Activated naive CD4-positive, alpha-beta T cell treated with anti-CD3 and anti-CD28 coated beads, Interleukin-2, amount 50 U/mL, for 72 hours (primary cell): ENCODE measurements at regions not wholly inside any gene's neighbourhood (a gene's known extent, or its start where the extent isn't known, plus 50 kb on each side); places are given as distances from the start of the nearest gene placed in this dataset.
A peak's percentile ranks its signal among the peaks of the same experiment; 100 is the strongest.
"Not testable (repeated sequence)": the region's sequence is repeated elsewhere in the genome, so short reads cannot be mapped to it uniquely, and the experiment has no call there.

Experiments
- ATAC-seq, 2 donors: fragments of 150-1000 bp; cut with Tn5 transposase; 2 replicates each; pipeline ENCODE4 v1.10.0; 2021; ENCODE audit warnings: mild to moderate bottlenecking in 2 of 2, moderate library complexity in 2 of 2
- DNase-seq, 2 donors: peaks; one replicate each; pipeline ENCODE4 v3.0.0; 2021 to 2022; ENCODE audit warnings: low spot score in 2 of 2
- H3K27ac Mint-ChIP-seq, 2 donors: one replicate each; pipeline ENCODE4 v1.8.0; 2022; ENCODE audit warnings: mild to moderate bottlenecking in 2 of 2, mixed read lengths in 2 of 2
- H3K36me3 Mint-ChIP-seq, 2 donors: one replicate each; pipeline ENCODE4 v1.8.0; 2022; ENCODE audit warnings: mixed read lengths in 2 of 2
- H3K9me3 Mint-ChIP-seq, 2 donors: one replicate each; pipeline ENCODE4 v1.8.0; 2022; ENCODE audit warnings: mixed read lengths in 2 of 2

- Mint-ChIP-seq H3K9me3 (peaks cover 5 to 11% of the 10 kb centered on the region in 2 donors), H3K27ac (no peak overlapping the region), H3K36me3 (no peaks in the 10 kb centered on the region)
- ATAC-seq (no peak), DNase-seq (no peak)
These were observed 483.4 kb downstream of the FRK start for GRCh38 chr6:115577270-115577669.

GRCh38 chr6:115575285-115575684 lies 485.4 kb downstream of the FRK start:
- ATAC-seq = no peak
- H3K36me3 Mint-ChIP-seq = no peaks in the 10 kb centered on the region
- peaks cover 3 to 4% of the 10 kb centered on the region in 2 donors for H3K9me3 Mint-ChIP-seq
- DNase-seq = no peak
- no peak overlapping the region for H3K27ac Mint-ChIP-seq

- peaks cover 4 to 5% of the 10 kb centered on the region in 2 donors for H3K9me3 Mint-ChIP-seq
- no peak overlapping the region for H3K27ac Mint-ChIP-seq
- ATAC-seq (no peak), DNase-seq (no peak)
- no peaks in the 10 kb centered on the region for H3K36me3 Mint-ChIP-seq
These were observed 486.8 kb downstream of the FRK start for GRCh38 chr6:115573861-115574260.

- Mint-ChIP-seq H3K9me3 (peaks cover 0 to 13% of the 10 kb centered on the region in 2 donors), H3K27ac (no peak overlapping the region), H3K36me3 (no peaks in the 10 kb centered on the region)
- ATAC-seq (no peak), DNase-seq (no peak)
These were observed 490.4 kb downstream of the FRK start for GRCh38 chr6:115570331-115570730.

- H3K27ac Mint-ChIP-seq = no peak overlapping the region
- H3K9me3 Mint-ChIP-seq = peaks cover 3 to 9% of the 10 kb centered on the region in 2 donors
- no peaks in the 10 kb centered on the region for H3K36me3 Mint-ChIP-seq
- DNase-seq (no peak), ATAC-seq (no peak)
These were observed 506.6 kb downstream of the FRK start for GRCh38 chr6:115554060-115554459.

GRCh38 chr6:115551527-115551926 lies 509.2 kb downstream of the FRK start:
- ATAC-seq (no peak), DNase-seq (no peak)
- H3K36me3 Mint-ChIP-seq = no peaks in the 10 kb centered on the region
- no peak overlapping the region for H3K27ac Mint-ChIP-seq
- H3K9me3 Mint-ChIP-seq = peaks cover 10 to 13% of the 10 kb centered on the region in 2 donors

- H3K9me3 Mint-ChIP-seq = peaks cover 11 to 16% of the 10 kb centered on the region in 2 donors
- no peaks in the 10 kb centered on the region for H3K36me3 Mint-ChIP-seq
- DNase-seq (no peak), ATAC-seq (no peak)
- H3K27ac Mint-ChIP-seq = no peak overlapping the region
These were observed 515.1 kb downstream of the FRK start for GRCh38 chr6:115545672-115545986.

GRCh38 chr6:115544765-115545671 lies 515.7 kb downstream of the FRK start:
- H3K36me3 Mint-ChIP-seq = no peaks in the 10 kb centered on the region
- no peak for ATAC-seq
- no peak overlapping the region for H3K27ac Mint-ChIP-seq
- DNase-seq = peak in 1 of 2 donors; percentile 45
- peaks cover 9 to 15% of the 10 kb centered on the region in 2 donors for H3K9me3 Mint-ChIP-seq

GRCh38 chr6:115540077-115540869 lies 520.4 kb downstream of the FRK start:
- ATAC-seq (no peak), DNase-seq (no peak)
- Mint-ChIP-seq H3K9me3 (peaks cover 6 to 9% of the 10 kb centered on the region in 2 donors), H3K36me3 (no peaks in the 10 kb centered on the region), H3K27ac (no peak overlapping the region)

- Mint-ChIP-seq H3K9me3 (peaks cover 6 to 15% of the 10 kb centered on the region in 2 donors), H3K36me3 (no peaks in the 10 kb centered on the region), H3K27ac (no peak overlapping the region)
- ATAC-seq (no peak), DNase-seq (no peak)
These were observed 521.2 kb downstream of the FRK start for GRCh38 chr6:115539531-115539930.

GRCh38 chr6:115524821-115525220 lies 535.9 kb downstream of the FRK start:
- Mint-ChIP-seq H3K36me3 (no peaks in the 10 kb centered on the region), H3K27ac (no peak overlapping the region), H3K9me3 (peaks cover 10 to 32% of the 10 kb centered on the region in 2 donors)
- no peak for DNase-seq
- ATAC-seq = no peak

GRCh38 chr6:115521747-115522146 lies 538.9 kb downstream of the FRK start:
- DNase-seq, ATAC-seq, H3K27ac Mint-ChIP-seq: not testable (repeated sequence)
- H3K9me3 Mint-ChIP-seq = peaks cover 32 to 41% of the 10 kb centered on the region in 2 donors
- peaks cover 0 to 12% of the 10 kb centered on the region in 2 donors for H3K36me3 Mint-ChIP-seq

GRCh38 chr6:115514656-115515055 lies 546.0 kb downstream of the FRK start:
- DNase-seq (no peak), ATAC-seq (no peak)
- Mint-ChIP-seq H3K27ac (no peak overlapping the region), H3K36me3 (peaks cover 0 to 15% of the 10 kb centered on the region in 2 donors), H3K9me3 (peaks cover 23 to 26% of the 10 kb centered on the region in 2 donors)

GRCh38 chr6:115512923-115513322 lies 547.8 kb downstream of the FRK start:
- ATAC-seq (no peak), DNase-seq (no peak)
- peaks cover 0 to 9% of the 10 kb centered on the region in 2 donors for H3K36me3 Mint-ChIP-seq
- H3K9me3 Mint-ChIP-seq = peaks cover 11% of the 10 kb centered on the region in 2 donors
- H3K27ac Mint-ChIP-seq = no peak overlapping the region

GRCh38 chr6:115511771-115512170 lies 548.9 kb downstream of the FRK start:
- peaks cover 0 to 3% of the 10 kb centered on the region in 2 donors for H3K36me3 Mint-ChIP-seq
- H3K27ac Mint-ChIP-seq = no peak overlapping the region
- no peak for ATAC-seq
- H3K9me3 Mint-ChIP-seq = peaks cover 2% of the 10 kb centered on the region in 2 donors
- DNase-seq = no peak

GRCh38 chr6:115502432-115502831 lies 558.3 kb downstream of the FRK start:
- not testable (repeated sequence) for DNase-seq, H3K36me3 Mint-ChIP-seq, H3K27ac Mint-ChIP-seq, ATAC-seq
- H3K9me3 Mint-ChIP-seq = peaks cover 7 to 22% of the 10 kb centered on the region in 2 donors

GRCh38 chr6:115495184-115495583 lies 565.5 kb downstream of the FRK start:
- DNase-seq (no peak), ATAC-seq (no peak)
- peaks cover 19 to 20% of the 10 kb centered on the region in 2 donors for H3K9me3 Mint-ChIP-seq
- peaks cover 0 to 16% of the 10 kb centered on the region in 2 donors for H3K36me3 Mint-ChIP-seq
- H3K27ac Mint-ChIP-seq = no peak overlapping the region
